Left ventricle myocardium inferior (tissue), 1 donor: ENCODE measurements at regions not wholly inside any gene's neighbourhood (a gene's known extent, or its start where the extent isn't known, plus 50 kb on each side); places are given as distances from the start of the nearest gene placed in this dataset.
A peak's percentile ranks its signal among the peaks of the same experiment; 100 is the strongest.
"Not testable (repeated sequence)": the region's sequence is repeated elsewhere in the genome, so short reads cannot be mapped to it uniquely, and the experiment has no call there.

Experiments used
- DNase-seq: peaks from one replicate; pipeline ENCODE4 v3.0.0-alpha.2; 2020
- H3K27ac ChIP-seq: fragments of 200-600 bp; replicated peaks from 2 replicates; pipeline ENCODE4 v1.8.0; 2021
- H3K27me3 ChIP-seq: fragments of 200-600 bp; 2 replicates; pipeline ENCODE4 v1.8.0; 2021; ENCODE audit warnings: low read depth
- H3K36me3 ChIP-seq: fragments of 200-600 bp; 2 replicates; pipeline ENCODE4 v1.8.0; 2021
- H3K4me1 ChIP-seq: fragments of 200-600 bp; 2 replicates; pipeline ENCODE4 v1.8.0; 2021
- H3K4me3 ChIP-seq: fragments of 200-600 bp; 2 replicates; pipeline ENCODE4 v1.8.0; 2021; ENCODE audit warnings: mild to moderate bottlenecking, moderate library complexity
- H3K9me3 ChIP-seq: fragments of 200-600 bp; replicated peaks from 2 replicates; pipeline ENCODE4 v1.8.0; 2021
- intact Hi-C: fragments of 100-400 bp; cut with micrococcal nuclease; formaldehyde crosslinking; loops from one replicate; pipeline ENCODE4 v1.11.0; 2022
- TF ChIP-seq, protein P1 (sequence below): fragments of 200-600 bp; IDR thresholded peaks from 2 replicates; pipeline ENCODE4 v1.8.0; 2021; ENCODE audit warnings: antibody characterized with exemption, mild to moderate bottlenecking, borderline replicate concordance
- donor health status: DM: no; HTN: yes; CAD: no; lungs with severe emphysema.

GRCh38 chr7:150035769-150036168 lies 162.0 kb downstream of the ATP6V0E2 start:
- H3K36me3 ChIP-seq, H3K4me1 ChIP-seq, intact Hi-C loops, H3K9me3 ChIP-seq, H3K4me3 ChIP-seq, H3K27ac ChIP-seq, DNase-seq, H3K27me3 ChIP-seq: not testable (repeated sequence)

GRCh38 chr7:150039061-150039460 lies 165.3 kb downstream of the ATP6V0E2 start:
- H3K4me3 ChIP-seq, H3K27ac ChIP-seq, H3K4me1 ChIP-seq, H3K36me3 ChIP-seq, H3K27me3 ChIP-seq, DNase-seq, intact Hi-C loops, H3K9me3 ChIP-seq: not testable (repeated sequence)

GRCh38 chr7:150042281-150042680 lies 168.5 kb downstream of the ATP6V0E2 start:
- H3K27me3 ChIP-seq, H3K27ac ChIP-seq, DNase-seq, H3K36me3 ChIP-seq, H3K4me1 ChIP-seq, H3K9me3 ChIP-seq, H3K4me3 ChIP-seq, intact Hi-C loops: not testable (repeated sequence)

DNA sequence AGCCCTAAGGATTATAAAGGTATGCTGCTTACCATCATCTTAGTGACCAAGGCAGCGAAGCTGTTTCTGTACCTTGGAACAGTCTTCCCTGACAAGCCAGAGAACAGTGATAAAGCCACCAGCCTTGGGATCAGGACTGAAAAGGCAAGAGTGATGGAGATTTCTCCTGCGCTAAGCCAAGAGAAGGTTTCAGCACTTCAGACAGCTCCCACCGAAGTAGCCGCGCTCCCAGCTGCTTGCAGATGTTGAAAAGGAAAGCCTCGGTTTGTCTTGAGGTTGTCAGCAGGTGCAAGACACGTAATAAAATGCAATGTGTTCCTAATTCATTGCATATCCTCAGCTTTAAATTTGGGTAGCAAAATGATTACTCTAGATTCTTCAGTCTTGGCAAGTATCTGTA lies 171.0 kb downstream of the ATP6V0E2 start:
- H3K27ac ChIP-seq, H3K9me3 ChIP-seq, H3K36me3 ChIP-seq, DNase-seq, H3K4me3 ChIP-seq, intact Hi-C loops: not testable (repeated sequence)
- Histone ChIP-seq H3K27me3 (peaks cover 21% of the 10 kb centered on the region), H3K4me1 (peaks cover 20% of the 10 kb centered on the region)

- DNase-seq, H3K4me3 ChIP-seq, intact Hi-C loops, H3K27ac ChIP-seq, H3K9me3 ChIP-seq, H3K36me3 ChIP-seq: not testable (repeated sequence)
- peaks cover 20% of the 10 kb centered on the region for H3K4me1 ChIP-seq
- TF ChIP-seq, protein P1, sequence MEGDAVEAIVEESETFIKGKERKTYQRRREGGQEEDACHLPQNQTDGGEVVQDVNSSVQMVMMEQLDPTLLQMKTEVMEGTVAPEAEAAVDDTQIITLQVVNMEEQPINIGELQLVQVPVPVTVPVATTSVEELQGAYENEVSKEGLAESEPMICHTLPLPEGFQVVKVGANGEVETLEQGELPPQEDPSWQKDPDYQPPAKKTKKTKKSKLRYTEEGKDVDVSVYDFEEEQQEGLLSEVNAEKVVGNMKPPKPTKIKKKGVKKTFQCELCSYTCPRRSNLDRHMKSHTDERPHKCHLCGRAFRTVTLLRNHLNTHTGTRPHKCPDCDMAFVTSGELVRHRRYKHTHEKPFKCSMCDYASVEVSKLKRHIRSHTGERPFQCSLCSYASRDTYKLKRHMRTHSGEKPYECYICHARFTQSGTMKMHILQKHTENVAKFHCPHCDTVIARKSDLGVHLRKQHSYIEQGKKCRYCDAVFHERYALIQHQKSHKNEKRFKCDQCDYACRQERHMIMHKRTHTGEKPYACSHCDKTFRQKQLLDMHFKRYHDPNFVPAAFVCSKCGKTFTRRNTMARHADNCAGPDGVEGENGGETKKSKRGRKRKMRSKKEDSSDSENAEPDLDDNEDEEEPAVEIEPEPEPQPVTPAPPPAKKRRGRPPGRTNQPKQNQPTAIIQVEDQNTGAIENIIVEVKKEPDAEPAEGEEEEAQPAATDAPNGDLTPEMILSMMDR = peak; percentile 33
- peaks cover 21% of the 10 kb centered on the region for H3K27me3 ChIP-seq
Observed at GRCh38 chr7:150045596-150045995, 171.8 kb downstream of the ATP6V0E2 start.

- H3K9me3 ChIP-seq, DNase-seq, H3K27ac ChIP-seq, intact Hi-C loops, H3K36me3 ChIP-seq: not testable (repeated sequence)
- H3K27me3 ChIP-seq = peaks cover 21% of the 10 kb centered on the region
- H3K4me3 ChIP-seq = peak overlapping the region; percentile 68
- H3K4me1 ChIP-seq = peaks cover 20% of the 10 kb centered on the region
Observed at GRCh38 chr7:150046290-150047194, 172.8 kb downstream of the ATP6V0E2 start.

- peaks cover 20% of the 10 kb centered on the region for H3K4me1 ChIP-seq
- intact Hi-C loops, H3K27ac ChIP-seq, H3K36me3 ChIP-seq, H3K9me3 ChIP-seq: not testable (repeated sequence)
- H3K27me3 ChIP-seq = peaks cover 21% of the 10 kb centered on the region
- peak overlapping the region; percentile 68 for H3K4me3 ChIP-seq
- DNase-seq = peak; percentile 16
Observed at GRCh38 chr7:150047329-150047728, 173.6 kb downstream of the ATP6V0E2 start.

GRCh38 chr7:150047772-150048171 lies 174.0 kb downstream of the ATP6V0E2 start:
- DNase-seq, intact Hi-C loops, H3K27ac ChIP-seq: not testable (repeated sequence)

GRCh38 chr7:150048244-150049011 lies 174.7 kb downstream of the ATP6V0E2 start:
- intact Hi-C loops, DNase-seq, H3K9me3 ChIP-seq, H3K36me3 ChIP-seq: not testable (repeated sequence)
- peaks cover 21% of the 10 kb centered on the region for H3K27me3 ChIP-seq
- peak overlapping the region; percentile 77 for H3K27ac ChIP-seq
- peak overlapping the region; percentile 68 for H3K4me3 ChIP-seq
- peaks cover 20% of the 10 kb centered on the region for H3K4me1 ChIP-seq

More at GRCh38 chr7:150047772-150048171, 174.0 kb downstream of the ATP6V0E2 start:
- Histone ChIP-seq H3K4me1 (peaks cover 20% of the 10 kb centered on the region), H3K4me3 (peak overlapping the region; percentile 68), H3K27me3 (peaks cover 21% of the 10 kb centered on the region)
- not testable (repeated sequence) for H3K36me3 ChIP-seq, H3K9me3 ChIP-seq
